Liver (tissue), 8 donors: ENCODE measurements at regions not wholly inside any gene's neighbourhood (a gene's known extent, or its start where the extent isn't known, plus 50 kb on each side); places are given as distances from the start of the nearest gene placed in this dataset.

ENCODE experiments used
- DNase-seq: peaks from one replicate; pipeline ENCODE4 v3.0.0-alpha.2; 2017; ENCODE audit warnings: low spot score
- H3K27ac ChIP-seq, 2 donors: one replicate each; pipeline ENCODE4 v1.7.0; 2013; ENCODE audit warnings: inconsistent platforms in 2 of 2, low read length in 2 of 2, control low read depth in 1 of 2, low read depth in 1 of 2, mild to moderate bottlenecking in 1 of 2
- H3K27me3 ChIP-seq, 4 donors: one replicate each; pipeline versions ENCODE4 v1.6.1 to v1.7.0; 2013; ENCODE audit warnings: low read length in 3 of 4, inconsistent platforms in 1 of 4, mild to moderate bottlenecking in 1 of 4, moderate library complexity in 1 of 4; ENCODE audit not compliant: control insufficient read depth in 4 of 4, insufficient read depth in 4 of 4
- H3K36me3 ChIP-seq, 4 donors: one replicate each; pipeline versions ENCODE4 v1.6.1 to v1.7.0; 2013; ENCODE audit warnings: low read length in 3 of 4, mild to moderate bottlenecking in 3 of 4, low read depth in 1 of 4, moderate library complexity in 1 of 4; ENCODE audit not compliant: control insufficient read depth in 4 of 4, insufficient read depth in 3 of 4
- H3K4me1 ChIP-seq, 4 donors: one replicate each; pipeline versions ENCODE4 v1.6.1 to v1.7.0; 2013; ENCODE audit warnings: low read length in 3 of 4, mild to moderate bottlenecking in 3 of 4, moderate library complexity in 1 of 4; ENCODE audit not compliant: control insufficient read depth in 4 of 4, insufficient read depth in 4 of 4
- H3K4me3 ChIP-seq, 3 donors: one replicate each; pipeline versions ENCODE4 v1.6.1 to v1.7.0; 2013; ENCODE audit warnings: low read length in 3 of 3, control low read depth in 1 of 3, low read depth in 1 of 3, mild to moderate bottlenecking in 1 of 3
- H3K9ac ChIP-seq, 2 donors: one replicate each; pipeline ENCODE4 v1.7.0; 2013; ENCODE audit warnings: low read length in 2 of 2, mild to moderate bottlenecking in 2 of 2, moderate library complexity in 2 of 2, control low read depth in 1 of 2, low read depth in 1 of 2
- H3K9me3 ChIP-seq, 4 donors: one replicate each; pipeline versions ENCODE4 v1.6.1 to v1.7.0; 2013; ENCODE audit warnings: low read length in 3 of 4; ENCODE audit not compliant: control insufficient read depth in 4 of 4
- EGR1 ChIP-seq, 2 donors: IDR thresholded peaks; 2 replicates each; pipeline ENCODE4 v1.6.1; 2016 to 2018; ENCODE audit warnings: antibody characterized with exemption in 2 of 2, low read depth in 2 of 2
- FOXA1 ChIP-seq: IDR thresholded peaks from 2 replicates; pipeline ENCODE4 v1.6.1; 2016; ENCODE audit warnings: antibody characterized with exemption
- FOXA2 ChIP-seq: IDR thresholded peaks from 2 replicates; pipeline ENCODE4 v1.6.1; 2016; ENCODE audit warnings: antibody characterized with exemption
- HNF4A ChIP-seq, 2 donors: conservative IDR thresholded peaks; 2 replicates each; pipeline ENCODE4 v1.6.1; 2016; ENCODE audit warnings: antibody characterized with exemption in 2 of 2, mild to moderate bottlenecking in 2 of 2
- JUND ChIP-seq, 2 donors: IDR thresholded peaks; 2 replicates each; pipeline ENCODE4 v1.6.1; 2016; ENCODE audit warnings: antibody characterized with exemption in 2 of 2
- NR2F2 ChIP-seq: IDR thresholded peaks from 2 replicates; pipeline ENCODE4 v1.6.1; 2016; ENCODE audit warnings: antibody characterized with exemption
- RAD21 ChIP-seq, 2 donors: IDR thresholded peaks; 2 replicates each; pipeline ENCODE4 v1.6.1; 2016; ENCODE audit warnings: antibody characterized with exemption in 2 of 2, mild to moderate bottlenecking in 2 of 2
- SP1 ChIP-seq: IDR thresholded peaks from 2 replicates; pipeline ENCODE4 v1.6.1; 2018; ENCODE audit warnings: antibody characterized with exemption, mild to moderate bottlenecking
- TAF1 ChIP-seq: conservative IDR thresholded peaks from 2 replicates; pipeline ENCODE4 v1.6.1; 2016; ENCODE audit warnings: antibody characterized with exemption, mild to moderate bottlenecking
- YY1 ChIP-seq: IDR thresholded peaks from 2 replicates; pipeline ENCODE4 v1.6.1; 2016; ENCODE audit warnings: antibody characterized with exemption, mild to moderate bottlenecking
- WGBS: extraction: QIAGEN DNeasy Blood & Tissue Kit; methylation state at CpG from one replicate; pipeline ENCODE4 v1.1.7; 2013; 5-methylcytosine and 5-hydroxymethylcytosine counted together
- TF ChIP-seq, protein P1 (sequence below): fragments of 150-350 bp; IDR thresholded peaks from 2 replicates; pipeline ENCODE4 v1.5.1; 2017; ENCODE audit warnings: improper control_type of control experiment, low read depth, low read length; ENCODE audit not compliant: missing input control
- TF ChIP-seq, protein P2 (sequence below): IDR thresholded peaks from 2 replicates; pipeline ENCODE4 v1.6.1; 2016; ENCODE audit warnings: antibody characterized with exemption
- TF ChIP-seq, protein P3 (sequence below): IDR thresholded peaks from 2 replicates; pipeline ENCODE4 v1.6.1; 2016; ENCODE audit warnings: antibody characterized with exemption, mild to moderate bottlenecking
- TF ChIP-seq, protein P4 (sequence below): IDR thresholded peaks from 2 replicates; pipeline ENCODE4 v1.6.1; 2016; ENCODE audit warnings: antibody characterized with exemption
- TF ChIP-seq, protein P5 (sequence below): IDR thresholded peaks from 2 replicates; pipeline ENCODE4 v1.6.1; 2016; ENCODE audit warnings: antibody characterized with exemption
- donor health status: healthy.
- donor health status: healthy.
- donor health status: healthy.
- donor health status: healthy.
- donor health status: healthy.

DNA sequence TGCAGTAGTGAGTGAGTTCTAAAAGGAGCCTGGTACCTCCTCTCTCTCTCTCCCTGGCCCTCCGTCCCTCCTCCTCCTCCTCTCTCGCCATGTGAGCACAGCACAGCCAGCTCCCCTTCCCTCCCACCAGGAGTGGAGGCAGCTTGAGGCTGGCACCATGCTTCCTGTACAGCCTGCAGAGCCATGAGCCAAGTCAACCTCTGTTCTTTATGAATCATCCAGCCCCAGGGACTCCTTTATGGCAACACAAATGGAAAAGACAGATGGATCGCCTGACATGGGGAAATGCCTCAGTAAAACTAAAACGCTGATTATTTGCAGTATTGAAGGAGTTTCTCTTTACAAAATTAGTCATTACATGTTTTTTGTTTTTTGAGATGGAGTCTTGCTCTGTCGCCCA, 233.7 kb upstream of the ARID1B start (continued):
- TF ChIP-seq, protein P1, sequence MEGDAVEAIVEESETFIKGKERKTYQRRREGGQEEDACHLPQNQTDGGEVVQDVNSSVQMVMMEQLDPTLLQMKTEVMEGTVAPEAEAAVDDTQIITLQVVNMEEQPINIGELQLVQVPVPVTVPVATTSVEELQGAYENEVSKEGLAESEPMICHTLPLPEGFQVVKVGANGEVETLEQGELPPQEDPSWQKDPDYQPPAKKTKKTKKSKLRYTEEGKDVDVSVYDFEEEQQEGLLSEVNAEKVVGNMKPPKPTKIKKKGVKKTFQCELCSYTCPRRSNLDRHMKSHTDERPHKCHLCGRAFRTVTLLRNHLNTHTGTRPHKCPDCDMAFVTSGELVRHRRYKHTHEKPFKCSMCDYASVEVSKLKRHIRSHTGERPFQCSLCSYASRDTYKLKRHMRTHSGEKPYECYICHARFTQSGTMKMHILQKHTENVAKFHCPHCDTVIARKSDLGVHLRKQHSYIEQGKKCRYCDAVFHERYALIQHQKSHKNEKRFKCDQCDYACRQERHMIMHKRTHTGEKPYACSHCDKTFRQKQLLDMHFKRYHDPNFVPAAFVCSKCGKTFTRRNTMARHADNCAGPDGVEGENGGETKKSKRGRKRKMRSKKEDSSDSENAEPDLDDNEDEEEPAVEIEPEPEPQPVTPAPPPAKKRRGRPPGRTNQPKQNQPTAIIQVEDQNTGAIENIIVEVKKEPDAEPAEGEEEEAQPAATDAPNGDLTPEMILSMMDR = no peak
- TF ChIP-seq YY1 = no peak

DNA sequence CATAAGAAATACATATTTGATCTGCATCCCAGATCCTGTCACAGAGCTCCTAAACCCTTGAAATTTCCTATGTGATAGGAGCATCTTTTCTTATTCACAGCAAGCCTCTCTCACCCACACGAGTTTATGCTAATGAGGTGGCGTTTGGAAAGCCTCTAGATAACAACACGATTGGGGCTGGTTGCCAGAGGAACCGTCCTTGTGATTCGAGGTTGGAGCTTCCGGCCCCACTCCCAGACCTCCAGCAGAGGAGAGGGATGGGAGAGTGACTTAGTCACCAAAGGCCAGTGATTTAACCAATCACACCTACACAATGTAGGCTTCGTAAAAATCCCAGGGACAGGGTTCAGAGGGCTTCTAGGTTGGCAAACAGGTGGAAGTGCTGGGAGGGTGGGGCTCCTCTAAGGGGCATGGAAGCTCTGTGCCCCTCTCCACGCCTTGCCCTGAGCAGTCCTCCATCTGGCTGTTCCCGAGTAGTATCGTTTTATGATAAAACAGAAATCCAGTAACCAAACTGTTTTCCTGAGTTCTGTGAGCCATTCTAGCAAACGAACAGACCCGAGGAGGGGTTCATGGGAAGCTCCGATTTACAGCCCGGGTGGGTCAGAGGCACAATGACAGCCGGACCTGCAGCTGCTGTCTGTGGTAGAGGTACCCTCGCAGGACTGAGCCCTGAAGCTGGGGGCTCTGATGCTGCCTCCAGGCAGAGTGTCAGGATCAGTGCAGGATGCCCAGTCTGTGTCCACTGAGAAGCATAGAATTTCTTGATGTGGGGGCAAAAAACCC, 238.1 kb upstream of the ARID1B start:
- Histone ChIP-seq H3K9me3 (no peaks in the 10 kb centered on the region), H3K4me1 (no peaks in the 10 kb centered on the region), H3K27me3 (peaks cover 0 to 3% (median 0%) of the 10 kb centered on the region in 4 donors), H3K27ac (no peak overlapping the region), H3K9ac (no peak overlapping the region), H3K4me3 (no peak overlapping the region), H3K36me3 (no peaks in the 10 kb centered on the region)
- TF ChIP-seq, protein P2, sequence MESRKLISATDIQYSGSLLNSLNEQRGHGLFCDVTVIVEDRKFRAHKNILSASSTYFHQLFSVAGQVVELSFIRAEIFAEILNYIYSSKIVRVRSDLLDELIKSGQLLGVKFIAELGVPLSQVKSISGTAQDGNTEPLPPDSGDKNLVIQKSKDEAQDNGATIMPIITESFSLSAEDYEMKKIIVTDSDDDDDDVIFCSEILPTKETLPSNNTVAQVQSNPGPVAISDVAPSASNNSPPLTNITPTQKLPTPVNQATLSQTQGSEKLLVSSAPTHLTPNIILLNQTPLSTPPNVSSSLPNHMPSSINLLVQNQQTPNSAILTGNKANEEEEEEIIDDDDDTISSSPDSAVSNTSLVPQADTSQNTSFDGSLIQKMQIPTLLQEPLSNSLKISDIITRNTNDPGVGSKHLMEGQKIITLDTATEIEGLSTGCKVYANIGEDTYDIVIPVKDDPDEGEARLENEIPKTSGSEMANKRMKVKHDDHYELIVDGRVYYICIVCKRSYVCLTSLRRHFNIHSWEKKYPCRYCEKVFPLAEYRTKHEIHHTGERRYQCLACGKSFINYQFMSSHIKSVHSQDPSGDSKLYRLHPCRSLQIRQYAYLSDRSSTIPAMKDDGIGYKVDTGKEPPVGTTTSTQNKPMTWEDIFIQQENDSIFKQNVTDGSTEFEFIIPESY = no peak
- TF ChIP-seq, protein P3, sequence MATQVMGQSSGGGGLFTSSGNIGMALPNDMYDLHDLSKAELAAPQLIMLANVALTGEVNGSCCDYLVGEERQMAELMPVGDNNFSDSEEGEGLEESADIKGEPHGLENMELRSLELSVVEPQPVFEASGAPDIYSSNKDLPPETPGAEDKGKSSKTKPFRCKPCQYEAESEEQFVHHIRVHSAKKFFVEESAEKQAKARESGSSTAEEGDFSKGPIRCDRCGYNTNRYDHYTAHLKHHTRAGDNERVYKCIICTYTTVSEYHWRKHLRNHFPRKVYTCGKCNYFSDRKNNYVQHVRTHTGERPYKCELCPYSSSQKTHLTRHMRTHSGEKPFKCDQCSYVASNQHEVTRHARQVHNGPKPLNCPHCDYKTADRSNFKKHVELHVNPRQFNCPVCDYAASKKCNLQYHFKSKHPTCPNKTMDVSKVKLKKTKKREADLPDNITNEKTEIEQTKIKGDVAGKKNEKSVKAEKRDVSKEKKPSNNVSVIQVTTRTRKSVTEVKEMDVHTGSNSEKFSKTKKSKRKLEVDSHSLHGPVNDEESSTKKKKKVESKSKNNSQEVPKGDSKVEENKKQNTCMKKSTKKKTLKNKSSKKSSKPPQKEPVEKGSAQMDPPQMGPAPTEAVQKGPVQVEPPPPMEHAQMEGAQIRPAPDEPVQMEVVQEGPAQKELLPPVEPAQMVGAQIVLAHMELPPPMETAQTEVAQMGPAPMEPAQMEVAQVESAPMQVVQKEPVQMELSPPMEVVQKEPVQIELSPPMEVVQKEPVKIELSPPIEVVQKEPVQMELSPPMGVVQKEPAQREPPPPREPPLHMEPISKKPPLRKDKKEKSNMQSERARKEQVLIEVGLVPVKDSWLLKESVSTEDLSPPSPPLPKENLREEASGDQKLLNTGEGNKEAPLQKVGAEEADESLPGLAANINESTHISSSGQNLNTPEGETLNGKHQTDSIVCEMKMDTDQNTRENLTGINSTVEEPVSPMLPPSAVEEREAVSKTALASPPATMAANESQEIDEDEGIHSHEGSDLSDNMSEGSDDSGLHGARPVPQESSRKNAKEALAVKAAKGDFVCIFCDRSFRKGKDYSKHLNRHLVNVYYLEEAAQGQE = no peak
- TF ChIP-seq, protein P4, sequence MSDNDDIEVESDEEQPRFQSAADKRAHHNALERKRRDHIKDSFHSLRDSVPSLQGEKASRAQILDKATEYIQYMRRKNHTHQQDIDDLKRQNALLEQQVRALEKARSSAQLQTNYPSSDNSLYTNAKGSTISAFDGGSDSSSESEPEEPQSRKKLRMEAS = no peak
- TF ChIP-seq RAD21 (IDR thresholded peaks at IDR 0.05) (no peak), JUND (IDR thresholded peaks at IDR 0.05) (no peak), TAF1 (no peak), EGR1 (IDR thresholded peaks at IDR 0.05; ENCODE audit: low read depth in 2 of 2) (no peak), HNF4A (conservative IDR thresholded peaks at IDR 0.05) (no peak), FOXA1 (no peak), FOXA2 (no peak), NR2F2 (no peak), YY1 (no peak), SP1 (no peak)
- TF ChIP-seq, protein P5, sequence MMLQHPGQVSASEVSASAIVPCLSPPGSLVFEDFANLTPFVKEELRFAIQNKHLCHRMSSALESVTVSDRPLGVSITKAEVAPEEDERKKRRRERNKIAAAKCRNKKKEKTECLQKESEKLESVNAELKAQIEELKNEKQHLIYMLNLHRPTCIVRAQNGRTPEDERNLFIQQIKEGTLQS = no peak
- no peak for DNase-seq
- WGBS = 51% methylated on average over 16 of the region's 16 CpGs
